Mucosa of gallbladder (tissue), 1 donor: ENCODE measurements at regions not wholly inside any gene's neighbourhood (a gene's known extent, or its start where the extent isn't known, plus 50 kb on each side); places are given as distances from the start of the nearest gene placed in this dataset.
"Not testable (repeated sequence)": the region's sequence is repeated elsewhere in the genome, so short reads cannot be mapped to it uniquely, and the experiment has no call there.

Source experiments
- DNase-seq: peaks from one replicate; pipeline ENCODE4 v3.0.0-alpha.2; 2020; ENCODE audit warnings: low spot score
- donor health status: DM: no; HTN: no; CAD: no.

DNA sequence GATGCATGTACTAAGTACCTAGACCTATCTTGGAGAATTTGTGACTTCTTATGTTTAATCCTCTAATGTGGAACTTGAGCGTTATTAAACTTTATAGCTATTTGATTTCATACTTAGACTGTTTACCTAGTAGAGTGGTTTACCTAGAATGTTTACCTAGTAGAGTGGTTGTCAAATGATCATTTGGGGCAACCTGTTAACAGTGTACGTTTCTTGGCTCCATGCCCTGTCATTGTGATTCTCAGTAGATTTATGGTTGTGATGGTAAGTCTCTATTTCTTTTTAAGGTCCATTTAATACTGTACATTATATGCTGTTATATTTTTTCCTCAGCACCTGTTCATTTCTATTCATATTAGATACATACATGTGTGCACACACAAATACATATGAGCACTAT is 233.0 kb upstream of the MAD2L1 start:
- no peak for DNase-seq

DNA sequence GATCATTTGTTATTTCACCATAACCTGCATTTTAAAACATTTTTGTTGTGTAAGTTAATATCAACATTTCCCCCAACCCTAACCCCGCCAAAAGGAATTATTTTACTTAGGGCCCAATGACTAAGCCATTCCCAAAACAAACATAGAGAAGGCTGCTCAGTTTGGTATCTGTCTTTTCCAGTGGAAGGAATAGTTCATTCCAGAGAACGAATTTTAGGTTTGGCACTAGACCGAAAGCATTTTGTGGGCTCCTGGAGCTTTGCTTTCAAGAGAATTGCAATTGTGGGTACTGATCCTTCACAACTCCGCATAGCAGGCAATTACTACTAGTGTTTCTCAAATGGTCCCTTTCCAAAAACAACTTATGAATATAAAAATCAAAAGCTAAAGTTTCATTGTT is 226.7 kb upstream of the MAD2L1 start:
- no peak for DNase-seq

DNA sequence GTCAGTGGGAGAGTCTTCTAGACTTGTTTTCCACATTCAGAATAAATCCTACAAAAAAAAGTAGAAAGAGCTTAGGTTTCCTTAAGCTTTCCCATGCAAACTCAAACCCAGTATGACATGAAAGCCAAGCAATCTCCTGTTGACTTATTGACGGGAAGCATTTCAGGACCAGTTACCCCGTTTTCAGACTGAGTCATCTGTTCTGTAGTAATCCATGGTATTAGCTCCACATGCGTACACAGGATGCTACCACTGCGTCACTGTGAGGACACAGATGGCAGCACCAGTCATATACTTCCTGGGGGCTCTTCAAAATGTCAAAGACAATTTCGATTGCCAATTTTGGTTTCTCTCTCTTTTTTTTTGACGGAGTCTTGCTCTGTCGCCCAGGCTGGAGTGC is 224.9 kb upstream of the MAD2L1 start:
- no peak for DNase-seq

DNA sequence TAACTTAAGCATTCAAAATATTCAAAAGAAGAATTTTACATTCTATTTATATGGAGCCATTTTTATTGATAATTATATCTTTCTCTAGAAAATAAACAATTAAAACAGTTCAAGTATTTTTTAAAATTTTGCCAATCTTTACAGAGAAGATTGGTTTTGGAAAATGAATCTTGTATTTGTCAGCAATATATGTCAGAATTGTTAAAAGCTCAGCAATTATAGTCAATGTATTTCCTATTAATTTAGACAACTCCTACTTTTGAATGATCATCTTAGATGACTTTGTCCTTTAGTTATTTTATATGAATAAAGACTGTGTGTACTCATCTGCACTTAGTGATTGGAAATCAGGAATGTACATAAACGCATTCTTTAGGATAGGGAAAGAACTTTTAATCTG is 223.9 kb upstream of the MAD2L1 start:
- DNase-seq = no peak

DNA sequence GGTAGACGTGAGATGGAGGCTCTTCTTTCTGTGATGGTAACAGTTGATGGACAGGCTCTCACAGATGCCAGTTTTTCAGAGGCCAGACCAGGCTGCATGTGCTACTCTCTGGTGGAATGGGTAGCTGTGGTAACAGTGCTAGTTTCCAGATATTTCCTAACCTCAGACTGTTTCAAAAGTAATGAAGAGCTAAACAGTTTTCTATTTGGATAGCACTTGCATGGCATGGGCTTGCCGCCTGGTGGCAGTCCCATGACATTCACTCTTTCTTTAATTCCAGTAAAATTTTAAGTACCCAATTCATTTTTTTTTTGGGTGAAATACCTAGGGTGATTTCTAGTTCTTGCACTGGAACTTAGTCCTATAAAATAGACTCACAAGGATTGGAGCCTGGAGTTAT is 220.2 kb upstream of the MAD2L1 start:
- no peak for DNase-seq

DNA sequence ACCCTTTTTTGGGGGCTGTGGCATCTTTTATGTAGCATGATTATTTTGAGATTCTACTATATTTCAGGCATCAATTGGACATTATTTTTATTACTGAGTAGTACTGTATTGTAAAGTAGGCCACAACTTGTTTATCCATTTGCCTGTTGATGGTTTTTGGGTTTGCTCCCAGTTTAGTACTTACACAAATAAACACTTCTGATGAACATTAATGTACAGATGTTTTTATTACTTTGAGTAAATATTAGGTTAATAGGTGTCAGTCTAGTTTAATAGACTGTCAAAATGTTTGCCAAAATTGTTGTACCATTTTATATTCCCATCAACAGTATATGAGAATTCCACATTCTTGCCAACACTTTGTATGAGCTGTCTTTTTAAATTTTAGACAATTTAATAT is 214.9 kb upstream of the MAD2L1 start:
- no peak for DNase-seq

DNA sequence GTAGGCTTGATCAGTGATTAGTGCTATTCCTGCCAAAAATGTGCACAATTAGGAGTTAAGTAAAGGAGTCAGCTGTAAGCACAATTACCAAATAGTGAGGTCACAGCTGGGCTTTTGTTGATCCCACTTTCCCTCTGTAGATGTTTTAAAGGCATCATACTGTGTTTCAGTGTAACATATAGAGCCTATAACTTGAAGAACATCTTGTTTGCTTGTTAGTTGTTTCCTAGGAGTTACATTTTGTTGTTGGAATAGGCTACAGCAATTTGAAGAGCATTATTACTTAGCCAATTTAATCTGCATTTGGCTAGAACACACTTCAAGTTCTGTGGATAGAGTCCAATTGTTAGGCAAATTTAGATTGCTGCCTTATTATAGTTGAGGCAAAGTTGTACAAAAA is 210.7 kb upstream of the MAD2L1 start:
- no peak for DNase-seq

DNA sequence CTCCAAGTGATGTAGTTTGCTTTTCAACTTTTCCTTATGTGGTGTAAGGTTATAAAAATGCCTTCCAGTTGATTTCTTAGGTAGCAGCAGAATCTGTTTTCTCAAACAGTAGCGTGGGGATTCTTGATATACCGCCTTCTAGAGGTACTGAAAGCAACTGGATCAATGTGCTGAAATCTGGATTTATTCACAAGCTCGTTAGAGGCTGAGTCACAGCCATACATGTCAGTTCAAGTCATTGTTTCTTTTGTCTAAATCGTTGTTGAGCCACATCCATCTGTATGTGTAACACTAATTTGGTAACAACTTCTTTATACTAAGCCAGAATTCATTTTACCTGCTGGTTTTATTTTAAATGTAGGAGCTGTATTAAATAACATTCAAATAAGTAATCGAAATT is 200.0 kb upstream of the MAD2L1 start:
- no peak for DNase-seq

DNA sequence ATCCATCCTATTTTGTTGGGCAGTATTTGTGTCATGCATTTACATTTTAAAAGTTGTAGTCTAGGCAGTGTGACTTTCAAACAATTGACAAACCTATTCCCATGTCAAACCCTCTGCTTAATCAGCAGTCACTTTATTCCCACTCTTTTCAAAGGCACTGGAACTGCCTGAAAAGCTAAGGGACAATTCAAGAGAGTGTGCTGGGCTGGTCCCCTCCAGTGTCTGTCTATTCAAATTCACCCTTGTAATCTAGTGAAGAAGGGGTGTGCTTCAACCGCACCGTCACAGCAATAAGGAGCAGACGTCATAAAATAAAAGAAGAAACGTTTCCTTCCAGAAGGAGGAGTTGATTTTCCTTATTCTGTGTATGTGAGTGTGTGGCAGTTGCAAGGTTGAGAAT is 197.0 kb upstream of the MAD2L1 start:
- no peak for DNase-seq

DNA sequence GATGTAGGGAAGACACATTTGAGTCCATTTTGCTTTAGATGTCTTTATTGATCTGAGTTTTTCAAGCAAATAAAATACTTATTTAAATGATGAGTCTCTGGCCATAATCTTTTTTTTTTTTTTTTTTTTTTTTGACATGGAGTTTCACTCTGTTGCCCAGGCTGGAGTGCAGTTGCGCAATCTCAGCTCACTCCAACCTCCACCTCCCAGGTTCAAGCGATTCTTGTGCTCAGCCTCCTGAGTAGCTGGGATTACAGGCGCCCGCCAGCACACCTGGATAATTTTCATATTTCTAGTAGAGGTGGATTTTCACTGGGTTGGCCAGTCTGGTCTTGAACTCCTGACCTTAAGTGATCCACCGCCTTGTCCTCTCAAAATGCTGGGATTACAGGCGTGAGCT is 194.5 kb upstream of the MAD2L1 start:
- DNase-seq = no peak

DNA sequence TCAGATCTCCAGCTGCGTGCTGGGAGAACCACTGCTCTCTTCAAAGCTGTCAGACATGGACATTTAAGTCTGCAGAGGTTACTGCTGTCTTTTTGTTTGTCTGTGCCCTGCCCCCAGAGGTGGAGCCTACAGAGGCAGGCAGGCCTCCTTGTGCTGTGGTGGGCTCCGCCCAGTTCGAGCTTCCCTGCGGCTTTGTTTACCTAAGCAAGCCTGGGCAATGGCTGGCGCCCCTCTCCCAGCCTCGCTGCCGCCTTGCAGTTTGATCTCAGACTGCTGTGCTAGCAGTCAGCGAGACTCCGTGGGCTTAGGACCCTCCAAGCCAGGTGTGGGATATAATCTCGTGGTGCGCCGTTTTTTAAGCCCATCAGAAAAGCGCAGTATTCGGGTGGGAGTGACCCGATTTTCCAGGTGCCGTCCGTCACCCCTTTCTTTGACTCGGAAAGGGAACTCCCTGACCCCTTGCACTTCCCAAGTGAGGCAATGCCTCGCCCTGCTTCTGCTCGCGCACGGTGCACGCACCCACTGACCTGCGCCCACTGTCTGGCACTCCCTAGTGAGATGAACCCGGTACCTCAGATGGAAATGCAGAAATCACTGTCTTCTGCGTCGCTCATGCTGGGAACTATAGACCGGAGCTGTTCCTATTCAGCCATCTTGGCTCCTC is 189.6 kb upstream of the MAD2L1 start:
- not testable (repeated sequence) for DNase-seq

DNA sequence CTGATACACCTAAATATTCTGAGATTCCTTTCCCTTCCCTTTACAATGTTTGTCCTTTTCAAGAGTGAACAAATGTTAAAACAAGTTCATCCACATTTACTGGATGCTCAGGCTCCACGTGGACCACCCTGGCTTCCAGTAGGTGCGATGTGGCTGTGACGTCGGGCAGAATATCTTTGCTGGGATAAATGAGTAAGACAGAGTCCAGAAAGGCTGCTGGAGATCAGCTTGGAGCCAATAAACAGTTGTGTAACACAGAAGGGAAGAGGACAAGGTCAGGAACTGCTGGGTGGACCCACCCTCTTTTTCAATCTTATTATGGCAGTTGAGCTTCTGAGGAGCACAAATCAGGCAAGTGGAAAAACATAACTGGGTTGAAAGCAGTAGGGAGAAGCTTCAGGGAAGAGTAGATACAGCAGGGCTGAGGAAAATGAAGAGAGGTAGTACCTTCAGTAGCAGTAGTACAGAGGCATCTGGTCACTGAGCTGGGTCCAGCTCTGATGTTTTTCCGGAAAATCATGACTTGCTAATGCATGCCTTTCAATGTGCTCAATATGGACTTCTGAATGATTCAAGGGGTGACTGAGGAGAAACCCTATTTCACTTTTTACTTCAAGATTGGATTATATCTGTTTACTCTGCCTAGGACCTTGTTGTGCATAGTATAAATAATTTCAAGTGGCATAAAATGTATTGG is 171.8 kb upstream of the MAD2L1 start:
- DNase-seq = no peak

DNA sequence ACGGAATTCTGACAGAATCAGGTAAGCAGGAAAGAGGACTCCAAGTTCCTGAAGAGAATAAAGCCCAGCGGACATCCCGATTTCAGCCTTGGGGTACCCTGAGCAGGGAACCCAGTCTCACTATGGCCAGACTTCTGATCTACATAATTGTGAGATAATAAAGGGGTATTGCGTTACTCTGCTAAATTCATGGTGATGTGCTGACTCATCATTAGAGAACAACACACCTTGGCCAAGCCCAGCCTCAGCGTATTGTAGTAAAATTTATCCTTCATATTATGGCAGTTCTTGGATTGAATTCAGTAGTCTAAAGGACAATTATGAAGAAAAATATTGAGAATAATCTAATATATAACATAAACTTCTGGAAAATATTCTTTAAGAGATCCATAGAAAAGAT is 170.2 kb upstream of the MAD2L1 start:
- DNase-seq = no peak

DNA sequence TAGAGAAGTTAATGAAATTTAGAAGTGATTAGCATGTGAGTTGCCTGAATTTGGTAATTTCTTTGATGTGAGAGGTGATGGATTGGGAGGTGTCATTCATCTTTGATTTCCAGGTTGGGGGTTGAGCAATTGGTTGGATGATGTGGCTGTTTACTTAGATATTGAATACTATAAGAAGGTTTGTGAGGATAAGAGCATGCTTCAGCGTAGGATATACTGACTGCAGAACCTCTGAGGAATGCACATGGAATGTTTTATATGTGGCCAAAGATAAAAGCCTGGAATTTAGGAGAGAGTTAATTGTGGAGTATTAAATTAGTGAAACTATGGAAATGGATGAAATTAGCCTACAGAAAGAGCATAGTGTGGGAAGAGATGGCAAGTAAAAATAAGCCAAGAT is 165.4 kb upstream of the MAD2L1 start:
- DNase-seq = no peak

DNA sequence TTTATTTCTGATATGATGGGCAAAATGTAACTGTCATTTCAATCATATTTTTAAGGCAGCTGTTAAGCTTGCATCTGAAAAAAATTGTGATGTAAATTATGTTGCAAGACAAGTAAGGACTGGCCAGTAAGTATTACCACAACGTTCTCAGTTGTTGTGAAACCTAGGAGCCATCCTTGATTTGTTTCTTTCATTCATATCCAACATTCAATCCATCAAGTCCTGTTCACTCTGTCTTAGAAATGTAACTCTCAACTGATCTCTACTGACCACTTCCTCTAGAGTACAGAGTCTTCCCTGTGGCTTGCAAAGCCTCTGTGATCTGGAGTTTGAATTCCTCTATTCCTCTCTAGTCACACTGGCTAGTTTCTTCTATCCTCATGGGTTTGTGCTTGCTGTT is 161.4 kb upstream of the MAD2L1 start:
- DNase-seq = no peak

DNA sequence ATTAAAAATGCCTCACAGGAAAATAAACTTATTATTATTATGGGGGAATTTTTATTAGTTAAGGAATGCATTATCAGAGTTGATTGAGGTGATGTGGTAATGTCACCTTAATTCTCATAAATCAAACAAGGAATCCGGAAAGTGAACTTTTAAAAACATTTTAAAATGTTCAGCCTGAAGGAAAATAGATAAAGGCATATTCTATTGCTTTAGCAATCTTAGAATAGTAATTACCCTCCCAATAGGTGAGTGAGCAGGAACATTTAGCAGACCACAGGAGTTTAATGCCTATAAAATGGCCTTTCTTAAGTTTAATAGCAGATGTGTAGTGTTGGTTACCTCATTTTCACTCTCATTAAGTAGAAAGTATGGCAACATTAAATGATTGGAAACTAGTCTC is 160.9 kb upstream of the MAD2L1 start:
- DNase-seq = no peak

DNA sequence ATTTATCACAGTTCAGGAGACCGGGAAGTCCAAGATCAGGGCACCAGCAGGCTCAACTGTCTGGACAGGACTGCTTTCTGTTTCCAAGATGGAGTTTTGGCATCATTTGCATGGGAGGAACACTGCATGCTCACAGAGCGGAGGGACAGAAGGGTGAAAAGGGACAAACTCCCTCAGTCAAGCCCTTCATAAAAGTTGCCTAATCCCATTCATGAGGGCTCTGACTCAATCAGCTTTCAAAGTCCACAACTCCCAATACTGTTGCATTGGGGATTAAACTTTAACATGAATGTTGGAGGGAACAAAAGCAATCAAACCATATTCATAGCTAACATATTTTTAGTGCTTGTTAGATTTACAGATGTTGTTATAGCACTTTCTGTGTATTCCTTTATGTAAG is 158.9 kb upstream of the MAD2L1 start:
- DNase-seq = no peak

DNA sequence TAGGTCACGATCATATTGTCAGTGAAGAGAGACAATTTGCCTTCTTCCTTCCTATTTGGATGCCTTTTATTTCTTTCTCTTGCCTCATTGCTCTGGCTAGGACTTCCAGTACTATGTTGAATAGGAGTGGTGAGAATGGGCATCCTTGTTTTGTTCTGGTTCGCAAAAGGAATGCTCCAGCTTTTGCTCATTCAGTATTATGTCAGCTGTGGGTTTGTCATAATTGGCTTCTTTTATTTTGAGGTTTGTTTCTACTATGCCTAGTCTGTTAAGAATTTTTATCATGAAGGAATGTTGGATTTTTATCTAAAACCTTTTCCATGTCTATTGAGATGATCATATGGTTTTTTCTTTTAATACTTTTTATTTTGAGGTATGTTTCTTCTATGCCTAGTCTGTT is 152.3 kb upstream of the MAD2L1 start:
- DNase-seq = no peak

DNA sequence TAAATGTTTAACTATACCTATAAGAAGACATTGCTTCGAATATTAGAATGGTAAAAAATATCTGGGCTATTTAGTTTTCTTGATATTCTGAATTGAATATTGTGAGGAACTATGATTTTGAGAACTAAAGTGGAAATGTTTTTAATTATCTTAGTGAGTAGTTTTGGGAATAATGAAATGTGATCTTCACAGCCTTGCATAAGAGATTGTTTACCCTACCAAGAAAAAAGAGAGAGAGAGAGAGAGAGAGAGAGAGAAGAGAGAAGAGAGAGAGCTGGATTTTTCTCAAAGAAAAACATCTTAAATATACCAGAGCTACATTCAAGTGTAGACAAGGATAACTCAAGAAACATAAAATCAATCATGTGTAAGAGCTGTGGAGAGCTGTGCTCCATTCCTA is 148.7 kb upstream of the MAD2L1 start:
- no peak for DNase-seq

DNA sequence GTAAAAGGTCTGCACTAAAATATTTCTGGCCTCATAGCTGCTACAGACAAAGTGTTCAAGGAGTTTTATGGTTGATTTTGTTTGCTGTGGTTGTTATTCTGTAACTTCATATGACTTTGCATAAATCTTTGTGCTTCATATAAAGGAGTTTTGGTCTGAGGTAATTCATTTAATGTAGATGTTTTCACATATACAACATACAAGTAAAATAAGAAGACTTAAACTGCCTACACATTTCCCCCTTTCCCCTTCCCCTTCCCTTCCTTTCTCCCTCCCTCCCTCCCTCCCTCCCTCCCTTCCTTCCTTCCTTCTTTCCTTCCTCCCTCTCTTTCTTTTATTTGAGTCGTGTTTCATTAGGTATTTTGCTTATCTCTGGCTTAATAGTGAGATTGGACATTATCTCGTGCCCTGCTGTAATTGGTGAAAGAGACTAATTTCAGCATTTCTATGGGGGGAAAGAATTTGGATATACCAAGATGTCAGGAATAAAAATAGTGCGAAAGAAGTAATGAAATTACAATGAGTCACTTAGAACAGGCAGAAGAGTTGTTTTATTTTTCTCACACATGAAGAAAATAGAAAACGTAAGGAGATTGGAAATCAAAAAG is 144.9 kb upstream of the MAD2L1 start:
- DNase-seq = no peak

DNA sequence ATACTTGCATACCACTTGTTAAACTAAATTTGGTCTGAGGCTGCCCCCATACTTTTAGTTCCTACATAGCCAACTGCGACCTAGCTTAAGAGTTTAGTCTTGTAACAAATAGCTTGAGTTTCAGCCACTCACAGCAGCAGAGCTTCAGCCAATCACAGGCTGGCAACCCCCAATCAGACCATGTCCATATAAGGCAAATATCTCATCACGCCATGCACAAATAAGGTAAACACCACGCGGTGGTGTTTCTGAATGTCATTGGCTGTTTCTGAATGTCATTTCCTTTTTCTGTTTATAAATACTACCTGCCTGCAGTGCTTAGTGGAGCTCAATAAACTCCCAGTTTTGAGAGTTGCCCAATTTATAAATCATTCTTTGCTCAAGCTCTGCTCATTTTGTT is 143.1 kb upstream of the MAD2L1 start:
- DNase-seq = no peak

DNA sequence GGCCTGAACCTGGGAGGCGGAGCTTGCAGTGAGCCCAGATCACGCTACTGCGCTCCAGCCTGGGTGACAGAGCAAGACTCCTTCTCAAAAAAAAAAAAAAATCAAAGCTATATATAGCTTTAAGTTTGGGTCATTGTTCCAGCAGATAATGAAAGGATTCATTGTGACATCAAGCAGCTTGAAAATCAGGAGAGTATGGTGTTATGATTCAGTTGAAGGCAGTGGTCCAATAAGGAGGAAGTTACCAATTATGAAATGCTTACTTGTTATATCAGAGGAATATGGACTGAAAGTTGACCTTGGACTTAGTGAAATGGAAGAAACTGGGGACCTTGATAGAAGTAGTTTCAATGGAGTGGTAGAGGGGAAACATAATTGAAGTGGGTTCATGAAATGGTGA is 140.4 kb upstream of the MAD2L1 start:
- DNase-seq = no peak

DNA sequence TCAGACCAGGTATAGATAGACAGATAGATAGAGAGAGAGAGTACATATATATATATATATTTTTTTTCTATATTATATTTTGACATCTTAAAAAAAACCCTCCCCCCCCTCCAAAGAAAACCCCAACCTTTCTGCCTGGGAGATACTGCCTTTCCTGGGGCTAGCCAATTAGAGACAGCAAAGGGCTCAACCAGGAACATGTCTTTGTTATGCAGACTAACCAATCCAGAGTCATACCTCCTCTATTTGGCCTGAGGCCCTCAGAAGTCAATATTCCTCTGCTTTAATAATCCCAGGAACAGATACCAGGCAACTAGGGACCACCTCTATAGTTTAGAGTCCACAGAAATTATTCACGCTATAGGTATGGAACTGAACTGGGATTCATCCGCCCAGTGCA is 135.6 kb upstream of the MAD2L1 start:
- no peak for DNase-seq
